Stimulated activated CD4-positive, alpha-beta T cell treated with anti-CD3 and anti-CD28 coated beads, Interleukin-12 subunit alpha, Interleukin-12 subunit beta, amount 100 ng/mL, for 4 hours (primary cell): ENCODE measurements at regions not wholly inside any gene's neighbourhood (a gene's known extent, or its start where the extent isn't known, plus 50 kb on each side); places are given as distances from the start of the nearest gene placed in this dataset.

Experiments
- DNase-seq: peaks from one replicate; pipeline ENCODE4 v3.0.0-alpha.2; 2020

DNA sequence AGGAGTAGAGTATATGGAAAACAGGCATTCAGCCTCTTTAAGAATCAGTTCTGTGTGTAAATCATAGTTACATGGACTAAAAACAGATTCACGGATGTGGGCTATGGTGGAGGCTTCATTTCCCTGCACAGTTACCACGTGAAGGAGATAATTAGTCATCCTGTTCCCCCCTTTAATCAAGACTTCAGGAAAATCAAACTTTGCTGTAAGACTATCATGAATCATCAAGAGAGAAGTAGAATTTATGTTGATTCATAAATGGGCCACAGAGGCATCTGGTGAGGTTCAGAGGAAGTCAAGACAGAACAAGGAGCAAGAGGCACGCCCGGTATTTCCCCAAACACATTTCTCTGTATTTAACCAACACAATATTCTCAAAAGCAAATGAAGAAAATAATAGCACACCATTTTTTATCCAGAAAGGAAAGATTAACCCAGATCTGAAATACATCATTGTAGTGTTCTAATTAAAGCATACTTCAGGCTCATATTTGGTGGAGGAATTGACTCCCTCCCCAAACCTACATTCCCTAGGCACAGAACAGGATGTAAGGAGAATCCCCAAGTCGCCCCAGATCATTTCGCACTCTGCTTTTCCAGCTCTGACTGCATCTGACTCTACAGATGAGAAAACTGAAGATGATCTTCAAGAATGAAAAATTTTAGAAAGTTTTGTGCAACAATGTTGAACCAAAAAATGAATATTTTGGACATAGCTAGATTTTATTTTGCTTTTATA lies 175.8 kb upstream of the GAS1 start:
- DNase-seq, result no peak

DNA sequence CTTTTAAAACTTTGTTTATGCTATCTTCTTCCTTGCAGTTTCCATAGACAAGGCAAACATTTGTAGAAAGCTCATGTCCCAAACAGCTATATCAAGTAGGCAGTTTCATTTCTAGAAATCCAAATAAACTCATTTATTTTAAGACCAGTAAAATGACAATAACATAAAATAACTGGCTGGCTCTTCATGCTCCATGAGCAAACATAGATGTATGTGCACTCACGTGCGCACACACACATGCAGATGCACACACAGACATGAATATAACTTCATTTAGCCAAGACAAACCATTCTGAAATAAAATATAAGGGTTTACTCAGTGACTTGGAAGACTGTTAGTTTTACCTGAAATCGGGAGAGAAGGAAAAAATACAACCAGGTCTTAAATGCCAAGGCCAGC lies 176.5 kb upstream of the GAS1 start:
- DNase-seq, result no peak

DNA sequence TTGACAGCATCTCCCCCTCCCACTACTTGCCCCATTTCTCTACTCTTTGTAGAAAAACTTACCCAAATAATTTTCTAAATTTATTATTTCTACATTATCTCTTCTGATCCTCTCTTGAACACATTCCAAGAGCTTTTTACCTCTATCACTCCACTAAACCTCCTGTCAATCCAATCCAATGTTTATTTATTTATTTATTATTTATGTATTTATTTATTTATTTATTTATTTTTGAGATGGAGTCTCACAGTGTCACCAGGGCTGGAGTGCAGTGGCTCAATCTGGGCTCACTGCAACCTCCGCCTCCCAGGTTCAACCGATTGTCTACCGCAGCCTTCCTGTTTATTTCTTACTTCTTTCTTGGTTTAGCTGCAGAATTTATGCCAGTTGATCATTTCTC lies 178.5 kb upstream of the GAS1 start:
- no peak for DNase-seq

DNA sequence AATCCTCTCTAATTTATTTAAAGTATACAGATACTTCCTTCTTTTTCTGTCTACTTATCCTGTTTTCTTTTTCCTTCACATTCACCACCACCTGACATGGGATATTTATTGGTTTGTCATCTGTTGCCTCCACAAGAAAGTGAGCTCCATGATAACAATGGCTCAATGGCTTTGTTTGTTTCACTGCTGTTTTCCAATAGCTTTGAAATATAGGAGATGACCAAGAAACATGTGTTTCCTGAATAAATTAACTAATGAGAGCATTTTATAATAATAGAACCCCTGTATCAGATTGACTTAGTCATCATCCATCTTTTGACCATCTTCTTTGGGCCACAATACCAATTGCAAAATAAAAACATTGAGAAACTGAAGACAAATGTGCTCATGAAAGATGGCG lies 180.2 kb upstream of the GAS1 start:
- no peak for DNase-seq

DNA sequence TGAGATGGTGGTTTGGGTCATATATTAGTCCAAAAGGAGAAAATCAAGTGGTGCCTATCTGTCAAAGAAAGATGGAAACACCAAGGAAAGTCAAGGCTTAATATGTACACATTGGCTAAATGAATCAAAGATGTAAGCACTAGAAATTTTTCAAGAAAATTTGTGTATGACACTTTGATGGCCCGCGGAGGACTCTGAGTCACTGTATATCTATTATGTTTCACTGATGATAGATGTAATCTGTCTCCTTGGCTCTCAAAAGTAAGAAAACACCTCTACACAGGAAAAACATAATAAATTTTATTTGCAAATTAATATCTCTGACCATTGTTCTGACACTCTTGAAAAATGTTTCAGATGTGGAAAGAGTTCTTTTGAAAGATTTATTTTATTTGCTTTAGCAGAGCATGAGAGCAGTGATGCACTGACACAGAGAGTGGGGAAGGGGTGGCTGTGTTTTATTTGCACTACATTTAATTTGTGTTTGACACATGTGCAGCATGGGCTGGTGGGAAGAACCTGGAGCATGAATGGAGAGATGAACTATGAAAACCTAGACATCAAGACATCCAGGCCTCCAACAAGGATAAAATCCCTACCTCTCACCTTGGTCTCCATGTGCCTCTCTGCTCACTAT lies 180.8 kb upstream of the GAS1 start:
- DNase-seq, result no peak

DNA sequence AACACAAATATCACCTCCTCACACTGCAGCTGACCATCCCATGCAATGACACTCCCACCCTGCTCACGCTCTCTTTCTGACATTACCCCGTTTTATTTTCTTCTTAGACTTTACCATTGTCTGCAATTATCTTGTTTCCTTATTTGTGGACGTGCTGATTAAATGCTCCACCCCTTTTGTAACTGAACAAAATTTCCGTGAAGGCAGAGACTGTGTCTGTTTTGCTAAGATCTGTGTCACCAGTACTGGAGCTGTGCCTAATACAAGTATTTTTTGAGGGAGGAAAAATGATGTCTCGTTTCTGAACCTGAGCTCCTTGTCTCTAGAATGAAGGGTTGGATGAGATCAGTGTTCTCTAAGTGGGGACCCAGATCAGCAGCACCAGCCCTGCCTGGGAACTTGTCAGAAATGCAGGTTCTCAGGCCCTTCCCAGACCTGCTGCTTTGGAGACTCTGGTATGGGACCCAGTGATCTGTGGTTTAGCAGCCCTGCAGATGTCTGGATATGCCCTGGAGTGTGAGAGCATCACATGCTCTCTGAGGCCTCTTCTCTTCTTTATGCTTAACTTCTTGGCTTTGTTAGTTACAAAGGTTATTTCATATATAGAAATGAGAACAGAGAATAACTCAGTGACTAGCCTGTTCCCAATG lies 181.7 kb upstream of the GAS1 start:
- no peak for DNase-seq

DNA sequence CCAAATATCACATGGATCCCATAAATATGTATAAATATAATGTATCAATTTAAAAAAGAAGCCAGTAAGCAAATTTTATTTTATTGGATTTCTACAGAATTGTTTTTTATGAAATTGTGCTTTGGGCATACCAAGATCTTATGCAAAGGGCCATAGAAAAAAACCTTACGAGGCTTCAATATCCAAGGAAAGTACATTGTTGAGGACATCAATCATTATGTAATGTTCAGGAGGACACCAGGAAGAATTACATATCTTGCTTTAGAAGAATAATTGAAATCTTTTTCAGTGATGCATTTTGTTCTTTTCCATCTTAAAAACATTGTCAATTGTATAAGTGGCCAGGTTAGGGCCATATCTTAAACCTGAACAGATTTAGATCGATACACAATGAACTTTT lies 187.8 kb upstream of the GAS1 start:
- no peak for DNase-seq

DNA sequence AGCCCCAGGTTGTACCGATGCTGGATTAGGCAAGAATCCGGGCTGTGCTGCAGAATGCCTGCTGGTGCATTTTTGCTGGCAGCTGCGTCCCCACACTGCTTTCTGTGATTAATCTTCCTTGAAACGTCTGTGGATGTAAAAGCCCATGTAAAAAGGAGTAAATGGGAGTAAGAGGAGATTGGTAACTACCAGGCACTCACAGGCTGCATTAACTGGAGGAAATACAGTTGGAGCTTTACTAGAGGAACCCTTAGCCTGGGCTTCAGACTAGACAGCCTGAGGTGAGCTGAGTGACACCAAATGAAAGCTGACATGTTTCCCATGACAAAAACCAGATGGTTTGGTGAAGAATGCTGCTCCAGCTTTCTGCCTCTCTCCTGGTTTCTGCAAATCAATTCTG lies 190.4 kb upstream of the GAS1 start:
- DNase-seq, result no peak

DNA sequence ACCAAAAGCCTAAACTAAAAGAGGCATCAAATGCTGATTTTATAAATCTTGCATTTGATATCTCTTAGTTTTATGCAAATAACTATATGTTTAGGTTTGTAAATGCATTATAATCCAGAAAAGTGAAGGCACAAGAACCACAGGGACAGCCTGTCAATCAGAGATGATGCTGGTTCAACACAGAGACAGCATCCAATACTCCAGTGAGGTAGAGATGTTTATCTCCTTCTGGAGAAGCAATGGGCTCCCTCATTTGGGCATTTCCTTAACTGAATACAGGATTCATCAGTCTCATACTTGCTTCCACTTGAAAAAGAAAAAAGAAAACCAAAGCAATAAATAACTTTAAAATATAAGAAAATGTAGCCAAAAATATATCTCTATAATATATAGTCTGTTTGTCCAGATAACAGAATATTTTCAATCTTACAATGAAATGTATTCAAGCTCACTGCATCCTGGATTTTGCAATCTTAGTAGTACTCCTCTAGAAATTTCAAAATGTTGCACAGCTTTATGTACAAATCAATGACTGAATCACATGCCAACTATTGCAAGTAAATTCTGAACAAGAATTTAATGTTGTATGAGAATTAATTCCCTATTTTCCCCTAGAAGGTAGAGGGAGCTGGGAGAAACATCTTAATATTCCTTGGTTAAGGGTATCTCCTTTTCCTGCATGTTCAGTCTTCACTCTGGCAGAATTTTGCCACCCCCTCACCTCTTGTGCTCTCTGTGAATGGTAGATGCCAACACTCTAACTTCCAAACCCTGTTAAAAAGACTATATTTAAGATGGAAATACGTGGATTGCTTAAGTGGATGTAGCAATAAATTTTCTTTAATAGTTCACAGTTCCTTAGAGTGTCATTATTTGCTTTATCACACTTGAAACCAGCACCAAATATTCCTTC lies 191.1 kb upstream of the GAS1 start:
- DNase-seq, result no peak

DNA sequence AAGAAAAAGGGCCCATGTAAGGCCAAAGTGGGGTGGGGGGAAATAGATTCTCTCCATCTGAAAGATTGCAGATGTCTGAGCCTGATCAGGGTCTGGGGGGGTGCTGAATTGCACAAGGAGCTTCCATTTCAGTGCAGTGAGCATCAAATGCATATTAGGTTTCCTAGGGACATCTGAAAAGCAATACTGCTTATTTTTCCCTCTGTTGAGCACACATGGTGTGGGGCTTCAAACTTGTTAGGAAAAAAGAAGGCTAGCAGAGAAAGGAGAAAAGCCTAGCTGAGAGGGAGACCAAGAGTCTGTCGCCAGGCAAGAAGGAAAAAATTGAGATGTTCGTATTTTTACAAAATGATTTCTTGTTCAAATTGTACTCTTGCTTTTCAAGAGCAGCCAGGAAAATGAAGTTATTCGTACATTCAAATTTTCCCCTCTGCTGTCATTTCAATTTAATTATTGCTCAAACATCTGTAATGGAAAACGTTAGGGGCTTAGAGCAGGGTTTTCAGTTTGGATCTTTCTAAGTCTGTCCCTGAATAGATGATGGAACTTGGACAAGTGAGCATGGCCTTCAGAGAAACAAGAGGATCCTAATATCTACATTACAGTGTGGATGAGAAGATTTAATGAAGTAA lies 191.9 kb upstream of the GAS1 start:
- DNase-seq, result no peak

DNA sequence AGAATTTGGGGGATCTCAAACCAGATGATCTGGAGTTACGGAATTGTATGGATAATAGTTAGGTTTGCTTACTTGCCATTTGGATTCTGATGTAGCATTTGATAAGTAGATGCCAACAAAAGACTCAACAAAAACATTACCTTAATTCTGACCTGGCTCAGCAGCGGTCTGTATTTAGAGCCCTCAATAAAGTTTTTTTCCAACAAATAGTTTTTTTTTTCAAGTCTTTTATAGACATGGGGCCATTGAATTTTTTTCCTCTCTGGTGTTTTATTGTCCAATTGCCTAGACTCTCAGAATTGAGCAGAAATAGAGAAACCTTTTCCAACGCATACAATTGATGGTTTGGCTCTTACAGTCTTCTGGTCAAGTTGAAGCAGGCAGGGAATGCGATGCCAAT lies 192.8 kb upstream of the GAS1 start:
- DNase-seq, result no peak

DNA sequence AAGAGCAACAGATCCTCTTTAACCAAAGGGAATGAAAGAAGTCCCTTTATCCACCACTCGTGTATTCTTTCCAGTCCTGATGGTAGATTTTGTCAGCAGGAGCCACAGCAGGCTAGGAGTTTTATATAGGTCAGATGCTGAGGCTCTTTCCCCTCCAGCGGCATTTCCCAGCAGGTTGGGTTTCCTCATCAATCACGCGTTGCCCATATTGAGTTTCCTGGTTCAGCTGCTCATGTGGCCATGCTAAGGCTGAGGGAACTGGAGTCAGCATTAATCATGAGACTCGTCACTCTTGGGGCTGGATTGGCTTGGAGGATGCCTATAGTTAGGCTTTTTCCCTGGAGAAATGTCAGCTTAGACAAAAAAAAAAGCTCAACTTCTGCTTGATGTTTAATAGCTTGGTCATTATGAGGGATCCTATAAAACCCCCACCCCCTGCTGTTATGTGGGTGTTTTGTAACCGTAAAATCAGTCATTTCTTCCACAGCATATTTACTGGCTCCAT lies 193.4 kb upstream of the GAS1 start:
- DNase-seq, result no peak

DNA sequence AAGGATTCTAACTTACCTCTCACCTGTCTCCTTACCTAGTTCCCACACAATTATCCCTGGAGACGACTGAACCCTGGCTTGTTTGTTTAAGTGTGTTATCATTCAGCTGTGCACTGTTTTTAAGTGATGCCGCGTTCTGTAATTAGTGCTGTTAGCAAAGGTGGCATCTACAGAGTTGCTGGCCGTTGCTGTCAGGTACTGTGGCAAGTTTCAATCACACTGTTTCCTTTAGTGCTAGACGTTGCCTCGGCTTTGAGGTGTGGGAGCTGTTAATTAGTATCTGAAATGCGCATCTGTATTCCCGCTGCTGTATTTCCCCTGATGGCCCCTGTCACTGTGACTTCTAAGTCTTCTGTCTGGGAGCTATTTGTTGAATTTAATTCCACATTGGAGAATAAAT lies 193.8 kb upstream of the GAS1 start:
- no peak for DNase-seq

DNA sequence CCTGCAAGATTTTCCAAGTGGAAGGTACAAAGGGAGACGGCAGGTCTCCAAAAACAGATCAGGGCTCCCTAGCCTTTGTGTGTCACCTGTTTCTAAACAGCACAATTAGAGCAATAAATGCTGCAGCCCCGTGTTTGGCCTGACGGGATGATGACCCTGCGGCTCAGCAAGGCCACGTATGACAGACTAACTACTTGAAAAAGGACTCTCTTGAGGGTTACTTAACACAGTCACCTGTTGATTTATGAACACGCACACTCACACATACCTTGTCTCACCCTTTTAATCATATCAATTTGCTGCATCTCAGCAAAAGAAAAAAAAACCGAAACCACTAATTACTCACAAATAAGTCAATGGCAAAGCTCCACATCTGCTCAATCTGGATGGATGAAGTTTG lies 199.6 kb upstream of the GAS1 start:
- DNase-seq, result no peak

DNA sequence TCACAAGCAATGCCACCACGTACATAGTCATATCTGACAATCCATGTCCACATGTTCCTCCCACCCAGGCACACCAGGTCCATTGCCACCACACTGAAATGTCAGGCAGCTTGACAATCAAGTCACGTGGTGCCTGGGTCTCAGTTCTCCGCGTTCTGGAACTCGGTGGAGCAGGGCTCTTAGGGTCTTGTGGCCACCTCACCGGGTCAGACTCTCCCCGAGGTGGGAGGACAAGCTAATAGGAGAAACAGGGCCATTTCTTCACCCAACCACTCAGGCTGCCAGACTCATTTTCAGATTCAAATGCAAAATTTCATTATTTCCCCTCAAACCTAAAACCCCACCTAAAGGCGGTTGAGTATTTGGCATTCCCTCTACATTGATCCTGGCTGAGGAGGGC lies 200.5 kb upstream of the GAS1 start:
- DNase-seq, result no peak

DNA sequence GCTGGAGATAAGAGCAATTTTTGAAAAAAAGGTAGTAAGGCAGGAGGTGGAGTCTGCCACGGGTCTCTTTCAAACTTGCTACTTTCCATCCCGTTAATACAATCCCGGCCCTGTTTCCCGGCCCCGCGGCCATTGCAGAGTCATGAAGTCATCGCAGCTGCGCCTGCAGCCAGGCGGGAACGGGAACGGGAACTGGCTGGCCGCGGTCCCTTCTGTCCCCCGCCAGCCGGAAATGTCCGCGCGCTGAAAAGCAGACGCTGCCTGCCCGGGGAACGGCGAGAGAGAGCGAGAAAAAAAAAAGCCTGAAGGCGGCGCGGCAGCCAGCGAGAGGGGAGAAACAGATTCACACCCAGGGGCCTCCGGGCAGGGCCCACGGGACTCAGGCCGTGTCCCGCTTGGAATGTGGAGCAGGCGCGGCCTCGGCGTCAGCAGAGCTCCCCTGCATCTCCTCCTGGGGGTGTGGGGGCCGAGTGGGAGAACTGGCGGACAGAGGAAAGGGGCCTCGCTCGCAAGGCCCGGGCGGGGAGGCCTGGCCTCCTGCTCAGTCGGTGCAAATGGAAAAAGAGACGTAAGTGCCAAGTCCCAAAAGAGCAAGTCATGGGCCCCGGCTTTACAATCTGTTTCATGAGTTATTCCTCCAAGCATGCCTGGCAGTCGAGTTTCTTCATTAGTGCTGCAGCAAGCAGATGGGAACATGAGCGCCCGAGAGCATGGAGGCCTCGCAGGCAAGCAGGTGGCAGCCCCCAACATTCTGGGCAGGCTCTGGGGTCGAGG lies 201.2 kb upstream of the GAS1 start:
- DNase-seq, result no peak

DNA sequence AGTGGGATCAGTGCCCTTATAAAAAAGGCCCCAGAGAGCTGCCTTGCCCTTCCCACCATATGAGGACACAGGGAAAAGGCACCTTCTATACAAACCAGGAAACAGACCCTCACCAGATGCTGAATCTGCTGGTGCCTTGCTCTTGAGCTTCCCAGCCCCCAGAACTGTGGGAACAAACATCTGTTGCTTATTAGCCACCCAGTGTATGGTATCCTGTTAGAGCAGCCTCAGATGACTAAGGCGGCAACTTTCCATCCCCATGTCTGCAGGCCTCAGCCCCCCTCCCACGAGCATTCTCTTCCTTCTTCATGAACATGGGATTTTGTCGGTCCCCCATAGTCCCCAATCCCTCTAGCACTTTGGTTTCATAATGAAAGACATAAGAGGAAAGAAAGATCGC lies 202.5 kb upstream of the GAS1 start:
- no peak for DNase-seq

DNA sequence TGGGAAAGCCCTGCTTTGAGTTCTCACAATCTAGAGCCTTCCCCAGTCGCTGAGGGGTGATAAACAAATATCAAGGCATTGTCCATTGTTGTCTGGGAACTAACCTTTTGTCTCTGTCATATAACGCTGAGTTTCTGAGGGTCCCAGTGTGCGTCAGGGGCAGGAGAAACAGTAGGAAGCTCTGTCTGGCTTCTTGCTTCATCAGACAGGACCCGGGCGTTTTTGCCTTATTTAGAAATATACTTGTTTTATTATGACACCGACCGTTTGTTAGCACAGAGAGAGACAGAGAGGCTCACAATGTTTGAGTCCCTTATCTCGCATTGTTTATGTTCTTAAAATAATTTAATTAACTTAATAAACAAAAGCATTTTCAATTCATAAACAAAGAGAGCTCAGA lies 204.9 kb upstream of the GAS1 start:
- no peak for DNase-seq

DNA sequence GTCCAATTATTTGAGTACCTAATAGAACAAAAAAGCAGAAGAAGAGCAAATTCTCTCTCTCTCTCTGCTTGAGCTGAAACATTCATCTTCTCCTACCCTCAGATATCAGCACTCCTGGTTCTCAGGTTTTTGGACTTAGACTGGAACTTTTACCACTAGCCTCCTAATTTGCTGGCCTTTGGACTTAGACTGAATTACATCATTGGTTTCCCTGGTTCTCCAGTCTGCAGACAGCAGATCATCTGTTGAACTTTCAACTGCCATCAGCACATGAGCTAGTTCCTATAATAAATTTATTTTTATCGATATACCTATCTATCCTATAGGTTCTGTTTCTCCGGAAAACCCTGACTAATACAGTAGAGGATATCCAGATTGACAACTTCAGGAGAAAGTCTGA lies 208.9 kb upstream of the GAS1 start:
- DNase-seq, result no peak

DNA sequence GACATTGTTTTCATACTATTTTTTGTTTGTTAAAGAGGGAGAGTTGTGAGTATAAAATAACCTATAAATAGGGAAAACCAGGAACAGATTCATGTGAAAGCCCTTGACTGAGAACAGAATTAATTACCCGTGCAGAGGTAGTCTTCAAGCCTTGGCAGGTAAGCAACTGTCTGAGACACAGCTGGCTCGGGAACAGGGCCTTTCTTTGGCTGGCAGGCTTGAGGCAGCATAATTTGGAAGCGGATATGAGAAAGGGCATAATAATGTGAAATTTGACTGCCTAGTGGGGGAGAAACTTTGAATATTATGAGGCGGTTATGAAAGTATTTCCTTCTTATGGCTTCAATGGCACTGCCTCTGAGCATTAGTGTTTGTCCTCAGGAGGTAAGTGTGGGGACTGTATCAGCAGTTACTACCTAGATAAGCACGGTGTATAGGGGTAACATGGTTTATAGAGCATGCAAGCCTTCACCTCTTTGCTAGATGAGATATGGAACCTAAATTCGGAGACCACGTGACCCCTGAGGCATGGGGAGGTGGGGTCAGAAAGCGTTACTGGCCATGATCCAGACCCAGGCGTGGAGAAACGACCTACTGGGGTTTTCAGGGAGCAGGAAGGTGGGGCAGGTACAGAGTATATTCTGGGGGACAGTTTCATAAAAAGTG lies 210.2 kb upstream of the GAS1 start:
- no peak for DNase-seq

DNA sequence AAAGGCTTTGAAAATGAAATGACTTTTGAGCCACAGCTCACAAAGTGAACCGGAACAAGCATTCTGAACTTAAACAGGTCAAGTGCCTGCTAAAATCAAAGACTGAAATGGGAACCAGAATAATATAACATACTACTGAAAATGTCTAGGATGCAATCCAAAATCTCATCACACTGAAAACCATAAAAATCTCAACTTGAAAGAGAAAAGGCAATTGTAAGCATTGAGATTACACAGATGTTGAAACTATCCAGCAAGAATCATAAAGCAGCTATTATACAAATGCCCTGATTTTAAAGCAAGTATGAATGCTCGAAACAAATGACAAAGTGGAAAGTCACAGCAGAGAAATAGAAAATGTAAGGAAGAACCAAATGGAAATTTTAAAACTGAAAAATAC lies 211.5 kb upstream of the GAS1 start:
- no peak for DNase-seq
